CD4-positive, alpha-beta T cell (primary cell): ENCODE measurements at regions not wholly inside any gene's neighbourhood (a gene's known extent, or its start where the extent isn't known, plus 50 kb on each side); places are given as distances from the start of the nearest gene placed in this dataset.
"Not testable (repeated sequence)": the region's sequence is repeated elsewhere in the genome, so short reads cannot be mapped to it uniquely, and the experiment has no call there.

Experiments
- ATAC-seq: fragments of 200-7000 bp; cut with Tn5 transposase; one replicate; pipeline ENCODE4 v1.10.0; 2022; ENCODE audit warnings: mild to moderate bottlenecking; ENCODE audit not compliant: poor library complexity
- CTCF ChIA-PET: fragments of 350-600 bp; sonication (Branson Sonifier 250); formaldehyde crosslinking; loops from one replicate; lab custom pipeline; 2021; ENCODE audit warnings: antibody characterized with exemption, inconsistent platforms; lab: Charles Lee
- POLR2A ChIA-PET: fragments of 350-600 bp; sonication (Branson Sonifier 250); formaldehyde crosslinking; loops from one replicate; lab custom pipeline; 2021; ENCODE audit warnings: antibody characterized with exemption, inconsistent platforms; lab: Charles Lee
- DNase-seq, 14 experiments: peaks; one replicate each; pipeline ENCODE4 v3.0.0-alpha.2; 2013 to 2020; ENCODE audit warnings: mixed read lengths in 2 of 14
- H3K27ac ChIP-seq, 2 donors: one replicate each; pipeline versions ENCODE4 v1.5.1 to v1.7.0; 2013; ENCODE audit warnings: low read length in 2 of 2, low read depth in 1 of 2, mild to moderate bottlenecking in 1 of 2
- H3K27me3 ChIP-seq, 2 experiments: 1 replicate in 1 of 2; 2 replicates in 1 of 2; pipeline versions ENCODE4 v1.6.1 to v1.7.0; 2013; ENCODE audit warnings: low read length in 2 of 2, control low read depth in 1 of 2, mild to moderate bottlenecking in 1 of 2, moderate library complexity in 1 of 2; ENCODE audit not compliant: insufficient read depth in 2 of 2, control insufficient read depth in 1 of 2
- H3K36me3 ChIP-seq: one replicate; pipeline ENCODE4 v1.6.1; 2013; ENCODE audit warnings: low read length, control low read depth; ENCODE audit not compliant: insufficient read depth
- H3K4me1 ChIP-seq: one replicate; pipeline ENCODE4 v1.6.1; 2013; ENCODE audit warnings: low read length, control low read depth; ENCODE audit not compliant: insufficient read depth
- H3K4me3 ChIP-seq: one replicate; pipeline ENCODE4 v1.5.1; 2013; ENCODE audit warnings: mild to moderate bottlenecking, low read length, moderate library complexity
- H3K9me3 ChIP-seq, 2 experiments: 1 replicate in 1 of 2; 2 replicates in 1 of 2; pipeline versions ENCODE4 v1.6.1 to v1.7.0; 2013; ENCODE audit warnings: low read length in 2 of 2, mild to moderate bottlenecking in 2 of 2, control low read depth in 1 of 2, moderate library complexity in 1 of 2; ENCODE audit not compliant: control insufficient read depth in 1 of 2, insufficient read depth in 1 of 2
- H3K27ac Mint-ChIP-seq: one replicate; pipeline ENCODE4 v1.8.0; 2020; ENCODE audit warnings: mixed read lengths
- H3K27me3 Mint-ChIP-seq: one replicate; pipeline ENCODE4 v1.8.0; 2021; ENCODE audit warnings: mixed read lengths
- H3K36me3 Mint-ChIP-seq: one replicate; pipeline ENCODE4 v1.8.0; 2021; ENCODE audit warnings: low read depth, mixed read lengths
- H3K4me1 Mint-ChIP-seq: one replicate; pipeline ENCODE4 v1.8.0; 2021; ENCODE audit warnings: low read depth, mixed read lengths
- H3K4me3 Mint-ChIP-seq: one replicate; pipeline ENCODE4 v1.8.0; 2020; ENCODE audit warnings: mild to moderate bottlenecking, mixed read lengths
- H3K9me3 Mint-ChIP-seq: one replicate; pipeline ENCODE4 v1.8.0; 2020; ENCODE audit warnings: mixed read lengths
- CTCF ChIP-seq: fragments of 200-600 bp; IDR thresholded peaks from one replicate; pipeline ENCODE4 v1.8.0; 2022; ENCODE audit warnings: antibody characterized with exemption, mild to moderate bottlenecking
- intact Hi-C, 2 experiments: fragments of 100-400 bp; cut with DNase I in 1 of 2; cut with micrococcal nuclease in 1 of 2; formaldehyde crosslinking; loops; one replicate each; pipeline versions ENCODE4 v1.15.1 to v1.9.0; 2023 to 2025; cut with DNase I, micrococcal nuclease

DNA sequence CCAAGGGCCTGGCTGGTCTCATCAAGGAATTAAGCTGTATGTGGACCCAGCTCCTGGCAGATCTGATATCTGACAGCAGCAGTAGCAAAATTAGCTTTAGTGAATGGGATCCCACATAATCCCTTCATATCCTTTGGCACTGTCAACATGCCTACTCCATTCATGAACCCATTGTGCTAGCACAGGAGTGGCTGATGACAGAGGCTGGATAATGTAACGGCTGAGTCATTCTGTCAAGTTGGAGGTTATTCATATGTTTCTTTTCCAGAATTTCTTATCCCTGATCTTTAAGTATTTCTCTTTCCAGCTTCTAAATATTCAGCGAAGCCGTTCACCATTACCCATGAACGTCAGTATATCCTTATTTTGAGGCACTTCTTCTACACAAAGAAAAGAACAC, 84.3 kb downstream of the EXTL2 start:
- H3K27me3 ChIP-seq: peaks cover 0 to 9% of the 10 kb centered on the region in 2 experiments
- no peaks in the 10 kb centered on the region for H3K36me3 ChIP-seq
- no peak for ATAC-seq
- DNase-seq: no peak
- H3K4me1 Mint-ChIP-seq: no peaks in the 10 kb centered on the region
- H3K9me3 ChIP-seq: no peaks in the 10 kb centered on the region
- TF ChIP-seq CTCF: no peak
- POLR2A ChIA-PET: no interaction called here
- no peak overlapping the region for H3K4me3 Mint-ChIP-seq
- no peaks in the 10 kb centered on the region for H3K4me1 ChIP-seq
- no peak overlapping the region for H3K27ac Mint-ChIP-seq
- intact Hi-C loops: no loop called here
- no peak overlapping the region for H3K27ac ChIP-seq
- H3K36me3 Mint-ChIP-seq: no peaks in the 10 kb centered on the region
- H3K9me3 Mint-ChIP-seq: no peaks in the 10 kb centered on the region
- CTCF ChIA-PET: no interaction called here
- peaks cover 29% of the 10 kb centered on the region for H3K27me3 Mint-ChIP-seq
- no peak overlapping the region for H3K4me3 ChIP-seq

GRCh38 chr1:100811808-100812207, 82.8 kb downstream of the EXTL2 start:
- H3K4me3 ChIP-seq: no peak overlapping the region
- H3K36me3 ChIP-seq: no peaks in the 10 kb centered on the region
- ATAC-seq: no peak
- Mint-ChIP-seq H3K4me3 (no peak overlapping the region), H3K27me3 (peaks cover 36% of the 10 kb centered on the region), H3K36me3 (no peaks in the 10 kb centered on the region), H3K27ac (no peak overlapping the region), H3K9me3 (no peaks in the 10 kb centered on the region), H3K4me1 (no peaks in the 10 kb centered on the region)
- intact Hi-C loops: no loop called here
- no peaks in the 10 kb centered on the region for H3K4me1 ChIP-seq
- no peaks in the 10 kb centered on the region for H3K9me3 ChIP-seq
- H3K27me3 ChIP-seq: peaks cover 0 to 9% of the 10 kb centered on the region in 2 experiments
- ChIA-PET CTCF (no interaction called here), POLR2A (no interaction called here)
- H3K27ac ChIP-seq: no peak overlapping the region
- DNase-seq: no peak
- no peak for TF ChIP-seq CTCF

DNA sequence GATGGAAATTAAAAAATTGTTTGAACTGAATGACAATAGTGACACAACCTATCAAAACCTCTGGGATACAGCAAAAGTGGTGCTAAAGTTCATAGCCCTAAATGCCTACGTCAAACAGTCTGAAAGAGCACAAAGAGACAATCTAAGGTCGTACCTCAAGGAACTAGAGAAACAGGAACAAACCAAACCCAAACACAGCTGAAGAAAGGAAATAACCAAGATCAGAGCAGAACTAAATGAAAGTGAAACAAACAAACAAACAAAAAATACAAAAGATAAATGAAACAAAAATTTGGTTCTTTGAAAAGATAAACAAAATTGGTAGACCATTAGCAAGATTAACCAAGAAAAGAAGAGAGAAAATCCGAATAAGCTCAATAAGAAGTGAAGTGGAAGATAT, 79.7 kb downstream of the EXTL2 start:
- H3K27me3 ChIP-seq, intact Hi-C loops, H3K4me3 Mint-ChIP-seq, H3K4me1 Mint-ChIP-seq, H3K4me1 ChIP-seq, H3K4me3 ChIP-seq, CTCF ChIA-PET, POLR2A ChIA-PET, ATAC-seq, H3K27ac Mint-ChIP-seq, H3K36me3 ChIP-seq, H3K9me3 Mint-ChIP-seq, H3K9me3 ChIP-seq, H3K27ac ChIP-seq, H3K36me3 Mint-ChIP-seq: not testable (repeated sequence)
- peak in 1 of 14 experiments; percentile 33 for DNase-seq
- peaks cover 37% of the 10 kb centered on the region for H3K27me3 Mint-ChIP-seq

DNA sequence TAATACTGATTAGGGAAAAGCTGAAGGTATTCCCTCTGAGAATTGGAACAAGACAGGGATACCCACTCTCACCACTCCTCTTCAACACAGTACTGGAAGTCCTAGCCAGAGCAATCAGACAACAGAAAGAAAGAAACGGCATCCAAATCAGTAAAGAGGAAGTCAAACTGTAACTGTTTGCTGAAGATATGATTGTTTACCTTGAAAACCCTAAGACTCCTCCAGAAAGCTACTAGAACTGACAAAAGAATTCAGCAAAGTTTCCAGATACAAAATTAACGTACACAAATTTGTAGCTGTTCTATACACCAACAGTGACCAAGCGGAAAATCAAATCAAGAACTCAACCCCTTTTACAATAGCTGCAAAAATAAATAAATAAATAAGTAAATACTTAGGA, 78.6 kb downstream of the EXTL2 start:
- CTCF ChIA-PET: no interaction called here

GRCh38 chr1:100820195-100820594, 74.4 kb downstream of the EXTL2 start:
- H3K36me3 Mint-ChIP-seq, H3K4me3 ChIP-seq, DNase-seq, H3K4me1 ChIP-seq, H3K4me1 Mint-ChIP-seq, CTCF ChIA-PET, H3K9me3 ChIP-seq, H3K27me3 ChIP-seq, ATAC-seq, intact Hi-C loops, POLR2A ChIA-PET, H3K4me3 Mint-ChIP-seq, H3K27ac Mint-ChIP-seq, H3K9me3 Mint-ChIP-seq, H3K36me3 ChIP-seq, H3K27ac ChIP-seq: not testable (repeated sequence)
- peaks cover 29% of the 10 kb centered on the region for H3K27me3 Mint-ChIP-seq

More for the DNA sequence above, 78.6 kb downstream of the EXTL2 start:
- no peak for ATAC-seq
- Mint-ChIP-seq H3K9me3 (peaks cover under 1% of the 10 kb centered on the region), H3K4me1 (no peaks in the 10 kb centered on the region), H3K36me3 (no peaks in the 10 kb centered on the region), H3K27me3 (peaks cover 41% of the 10 kb centered on the region), H3K4me3 (no peak overlapping the region), H3K27ac (no peak overlapping the region)
- no peak for TF ChIP-seq CTCF
- H3K36me3 ChIP-seq: no peaks in the 10 kb centered on the region
- H3K4me1 ChIP-seq: no peaks in the 10 kb centered on the region
- POLR2A ChIA-PET: no interaction called here
- no peak overlapping the region for H3K4me3 ChIP-seq
- intact Hi-C loops: no loop called here
- no peaks in the 10 kb centered on the region for H3K9me3 ChIP-seq
- no peak overlapping the region for H3K27ac ChIP-seq
- DNase-seq: no peak
- H3K27me3 ChIP-seq: peaks cover 0 to 9% of the 10 kb centered on the region in 2 experiments
